NCI-H2196 treated with DMSO at 0.1 percent for 48 hours (cell line): ENCODE measurements at regions not wholly inside any gene's neighbourhood (a gene's known extent, or its start where the extent isn't known, plus 50 kb on each side); places are given as distances from the start of the nearest gene placed in this dataset.

ENCODE experiments used
- DNase-seq: peaks from one replicate; lab custom pipeline; 2025; ENCODE audit not compliant: unreplicated experiment; lab: John Stamatoyannopoulos, UW

- DNase-seq, result no peak
These were observed 314.4 kb downstream of the GRB14 start for GRCh38 chr2:164306872-164307271.

GRCh38 chr2:164302786-164303185 lies 318.5 kb downstream of the GRB14 start:
- DNase-seq, result no peak

DNA sequence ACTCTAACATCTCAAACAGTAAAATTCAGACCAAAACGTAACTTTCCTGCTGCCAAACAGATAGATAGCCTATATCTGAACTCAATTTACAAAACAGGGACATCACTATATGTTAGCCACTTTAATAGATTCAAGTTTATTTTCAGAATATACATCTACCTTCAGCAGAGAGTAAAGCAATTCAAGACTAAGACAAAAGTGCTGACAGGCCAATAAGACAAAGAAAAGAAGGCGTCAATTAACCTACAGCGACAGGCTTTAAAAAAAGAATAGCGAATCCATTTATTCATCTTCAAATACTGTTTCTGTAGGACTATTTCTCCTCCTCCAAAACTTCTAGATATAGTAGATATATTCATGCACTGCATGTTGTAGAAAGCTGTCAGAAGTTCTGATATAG lies 333.0 kb downstream of the GRB14 start:
- DNase-seq, result no peak

GRCh38 chr2:164287056-164287455 lies 334.2 kb downstream of the GRB14 start:
- DNase-seq, result no peak

- DNase-seq, result no peak
These were observed 335.7 kb downstream of the GRB14 start for GRCh38 chr2:164285576-164285975.

GRCh38 chr2:164281896-164282295 lies 339.4 kb downstream of the GRB14 start:
- DNase-seq, result no peak

DNA sequence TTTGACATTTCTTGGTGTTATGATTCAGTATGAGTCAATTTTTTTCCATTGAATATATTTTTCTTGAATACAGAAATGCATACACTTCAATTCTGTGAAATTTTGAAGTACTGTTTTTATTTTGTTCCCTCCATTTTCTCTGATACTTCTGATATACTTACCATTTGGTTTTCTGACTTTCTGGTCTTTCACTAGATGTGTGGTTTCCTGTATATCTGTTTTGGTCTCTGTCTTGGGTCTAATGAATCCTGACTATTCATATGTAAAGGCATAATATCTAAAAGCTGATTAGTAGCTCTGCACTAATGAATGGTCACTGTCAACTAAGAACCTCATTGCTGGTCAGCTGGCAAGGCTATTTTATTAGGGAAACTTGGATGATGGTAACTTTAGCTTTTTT lies 345.6 kb downstream of the GRB14 start:
- DNase-seq, result no peak

- no peak for DNase-seq
These were observed 360.8 kb downstream of the GRB14 start for GRCh38 chr2:164260506-164260905.

- DNase-seq, result no peak
These were observed 363.5 kb downstream of the GRB14 start for GRCh38 chr2:164257742-164258141.

DNA sequence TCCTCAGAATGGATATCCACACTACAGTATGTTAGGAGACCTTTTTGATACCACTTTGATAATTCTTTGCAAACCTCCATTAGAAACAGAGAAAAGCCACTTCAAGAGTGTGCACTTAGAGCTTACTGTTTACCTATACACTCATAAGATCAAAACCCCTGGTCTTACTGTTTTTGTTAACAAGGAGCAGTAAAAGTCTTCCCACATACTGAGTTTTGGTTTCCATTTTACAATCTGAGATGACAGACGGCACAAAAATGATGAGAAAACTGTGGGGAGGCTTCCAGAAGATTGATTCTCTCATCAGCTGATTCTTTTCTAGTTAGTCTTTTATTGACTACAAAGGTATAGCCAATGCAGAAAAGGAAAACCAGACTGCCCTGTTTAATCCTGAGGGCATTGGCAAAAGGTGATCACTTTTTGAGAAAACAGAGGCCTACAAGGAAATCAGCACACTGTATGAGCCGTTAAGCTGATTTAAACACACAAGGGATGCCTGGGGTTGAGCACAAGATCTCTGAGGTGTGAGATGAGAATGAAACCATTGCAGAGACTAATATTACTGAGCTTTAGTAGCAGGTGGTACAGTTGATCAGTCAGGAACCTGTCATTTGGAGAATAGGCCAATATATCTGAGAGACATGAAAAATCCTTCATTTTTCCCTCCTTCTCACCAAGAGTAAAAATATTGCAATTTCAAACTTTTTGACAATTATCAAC lies 368.6 kb downstream of the GRB14 start:
- no peak for DNase-seq

DNA sequence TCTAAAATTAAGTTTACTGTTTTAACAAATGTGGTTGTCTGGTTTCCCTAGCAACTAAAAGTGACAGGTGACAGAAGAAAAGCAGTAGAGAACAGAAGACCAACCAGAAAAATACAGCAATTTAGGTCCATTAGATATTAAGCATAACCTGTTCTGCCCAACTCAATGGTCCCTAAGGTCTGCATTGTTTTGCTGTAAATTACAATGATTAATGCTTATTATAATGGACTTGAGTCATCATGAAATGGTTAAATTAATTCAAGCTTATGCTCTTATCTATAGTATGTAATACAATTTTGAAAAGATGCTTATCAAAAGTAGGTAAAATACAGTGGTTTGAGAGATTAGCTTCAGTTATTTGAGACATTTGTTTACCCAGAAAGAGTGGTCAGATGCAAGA lies 378.0 kb downstream of the GRB14 start:
- DNase-seq, result no peak

GRCh38 chr2:164242409-164242808 lies 378.9 kb downstream of the GRB14 start:
- no peak for DNase-seq

GRCh38 chr2:164234074-164234473 lies 387.2 kb downstream of the GRB14 start:
- no peak for DNase-seq

- DNase-seq, result no peak
These were observed 397.3 kb downstream of the GRB14 start for GRCh38 chr2:164224007-164224406.

DNA sequence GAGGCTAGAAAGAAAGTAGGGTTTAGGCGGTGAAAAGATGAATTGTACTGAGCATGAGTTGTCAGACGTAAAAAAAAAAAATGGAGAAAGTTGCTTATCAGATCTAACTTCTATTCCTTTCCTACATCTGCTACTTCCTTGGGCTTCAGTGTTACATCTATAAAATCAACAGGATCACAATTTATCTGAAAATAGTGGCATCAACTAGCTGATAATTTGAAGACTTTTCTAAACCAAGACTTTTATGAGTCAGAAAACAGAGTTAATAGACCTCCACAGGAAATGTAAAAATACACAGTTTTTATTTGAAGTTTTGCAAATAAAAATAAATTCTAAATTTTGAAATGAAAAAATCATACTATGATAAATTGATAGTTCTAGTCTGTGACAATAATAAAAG lies 399.8 kb downstream of the GRB14 start:
- no peak for DNase-seq

DNA sequence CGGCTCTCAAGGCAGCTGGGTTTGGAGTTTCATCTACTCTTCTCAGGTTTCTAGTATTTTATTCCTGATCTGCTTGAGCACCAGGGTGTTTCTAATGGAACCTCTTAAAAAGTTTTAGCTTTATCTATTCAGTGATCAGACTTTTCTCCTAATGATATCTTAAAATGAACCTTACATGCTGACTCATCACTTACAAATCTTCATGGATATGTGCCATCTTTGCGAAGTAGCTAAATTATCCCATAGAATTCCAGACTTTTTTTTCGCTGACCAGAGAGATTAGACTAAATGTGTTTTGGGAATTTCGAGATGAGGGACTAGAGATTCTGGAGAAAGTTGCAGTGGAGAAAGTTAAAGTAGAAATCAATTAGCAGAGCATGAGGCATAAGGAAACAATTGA lies 401.0 kb downstream of the GRB14 start:
- no peak for DNase-seq

DNA sequence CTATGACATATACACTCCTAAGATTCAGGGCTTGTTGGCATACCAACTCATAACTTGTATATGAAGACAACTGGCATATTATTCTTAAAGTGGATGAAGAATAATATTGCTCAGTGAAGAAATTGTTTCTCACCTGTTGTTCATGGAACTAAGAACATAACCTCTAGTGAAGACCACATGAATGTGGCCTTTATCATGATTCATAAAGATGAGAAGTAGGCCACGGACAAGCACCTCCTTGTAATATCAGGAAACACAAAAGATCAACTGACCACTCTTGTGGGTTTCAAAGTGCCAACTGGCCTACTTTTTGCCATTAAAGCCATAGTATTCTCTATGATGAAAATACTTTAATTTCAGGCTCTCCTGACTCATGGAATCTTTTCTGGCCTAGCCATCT lies 407.4 kb downstream of the GRB14 start:
- DNase-seq, result no peak

DNA sequence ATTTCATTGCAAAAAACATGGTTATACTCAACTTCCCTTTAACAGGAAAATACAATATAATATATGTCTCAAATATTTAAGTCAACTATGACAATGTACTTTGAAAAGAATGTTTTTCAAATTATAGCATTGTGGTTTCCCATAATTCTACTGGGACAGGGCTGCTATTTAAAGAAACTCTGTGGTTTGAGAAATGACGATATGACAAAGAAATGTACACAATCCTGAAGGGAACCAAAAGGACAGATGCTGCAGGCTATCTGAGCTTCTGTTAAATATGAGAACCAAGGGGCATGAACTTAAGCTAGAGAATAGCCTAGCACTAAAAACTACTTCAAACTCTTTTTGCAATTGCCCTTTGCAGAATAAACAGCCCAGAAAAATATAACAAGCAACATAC lies 415.9 kb downstream of the GRB14 start:
- DNase-seq, result no peak

DNA sequence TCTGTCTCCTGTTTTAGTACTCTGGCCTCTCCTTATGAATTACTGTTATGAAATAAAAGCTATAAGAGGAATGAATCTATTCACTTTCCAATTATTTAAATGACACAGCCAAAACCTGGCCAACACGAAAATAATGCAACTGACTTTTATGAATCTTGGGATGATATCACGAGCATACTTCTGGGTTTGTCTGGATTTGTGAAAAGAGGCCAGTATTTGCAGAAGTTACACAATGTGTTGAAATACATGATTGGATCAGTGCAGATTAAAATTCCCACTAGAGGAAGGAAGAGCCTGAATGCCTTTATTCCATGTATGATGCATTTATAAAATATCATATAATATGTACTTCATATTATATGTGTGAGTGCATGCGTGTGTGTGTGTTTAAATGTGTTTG lies 418.2 kb downstream of the GRB14 start:
- DNase-seq, result no peak

DNA sequence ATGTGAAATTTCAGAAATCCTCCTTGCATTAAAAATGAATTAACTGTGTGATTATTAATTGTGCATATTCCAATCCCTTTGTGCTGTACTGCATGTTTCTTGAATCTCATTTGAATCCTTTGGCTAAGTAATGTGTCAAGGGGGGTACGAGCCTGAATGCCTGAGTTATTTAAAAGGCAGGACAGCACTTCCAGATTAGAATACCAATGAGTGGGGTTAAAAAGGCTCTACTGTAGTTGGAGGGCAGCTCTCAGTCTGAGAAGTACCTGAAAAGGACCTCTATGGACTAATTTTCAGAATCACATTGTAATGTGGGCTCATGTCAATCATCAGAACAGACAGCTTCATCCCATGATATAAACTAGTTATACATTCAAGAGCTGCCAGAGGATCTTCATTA lies 423.0 kb downstream of the GRB14 start:
- no peak for DNase-seq

DNA sequence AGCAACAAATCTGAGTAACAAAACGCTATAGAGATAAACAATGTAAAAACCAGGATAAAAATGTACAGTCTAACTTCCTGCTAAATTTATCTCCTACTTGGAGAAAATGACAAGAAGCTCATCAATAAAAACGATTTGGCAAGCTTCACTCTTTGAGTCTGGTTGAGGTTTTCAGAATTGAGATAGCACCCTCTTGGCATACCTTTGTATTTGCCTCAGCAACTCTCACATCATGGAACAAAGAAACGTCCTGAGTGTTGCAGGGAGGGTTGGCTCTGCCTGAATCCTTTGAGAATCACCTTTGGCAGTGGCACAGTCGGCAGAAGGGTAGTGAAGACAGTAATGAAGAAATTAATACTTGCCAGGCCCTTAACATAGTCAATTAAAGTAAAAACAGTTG lies 430.6 kb downstream of the GRB14 start:
- no peak for DNase-seq

DNA sequence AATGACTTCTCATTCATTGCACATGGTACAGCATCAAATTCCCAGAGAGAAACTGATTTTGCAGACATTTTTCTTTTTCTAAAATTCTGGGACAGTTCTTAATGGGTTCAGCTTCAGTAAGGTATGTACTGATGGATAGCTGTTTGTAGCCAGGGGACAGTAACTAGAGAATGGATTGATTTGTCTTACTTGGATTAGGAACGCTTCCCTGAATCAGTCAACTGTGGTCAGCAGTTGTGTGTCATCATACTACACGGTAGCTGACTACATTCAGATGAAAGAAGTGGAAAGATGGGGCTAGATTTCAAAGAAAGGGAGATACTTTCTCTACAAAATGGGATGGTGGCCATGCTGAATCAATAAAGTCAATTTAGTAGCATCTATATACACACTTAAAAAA lies 431.4 kb downstream of the GRB14 start:
- DNase-seq, result no peak

GRCh38 chr2:164187121-164187520 lies 434.2 kb downstream of the GRB14 start:
- DNase-seq, result no peak
